ENCODE measurements at regions not wholly inside any gene's neighbourhood (a gene's known extent, or its start where the extent isn't known, plus 50 kb on each side); places are given as distances from the start of the nearest gene placed in this dataset.
"Not testable (repeated sequence)": the region's sequence is repeated elsewhere in the genome, so short reads cannot be mapped to it uniquely, and the experiment has no call there.

DNA sequence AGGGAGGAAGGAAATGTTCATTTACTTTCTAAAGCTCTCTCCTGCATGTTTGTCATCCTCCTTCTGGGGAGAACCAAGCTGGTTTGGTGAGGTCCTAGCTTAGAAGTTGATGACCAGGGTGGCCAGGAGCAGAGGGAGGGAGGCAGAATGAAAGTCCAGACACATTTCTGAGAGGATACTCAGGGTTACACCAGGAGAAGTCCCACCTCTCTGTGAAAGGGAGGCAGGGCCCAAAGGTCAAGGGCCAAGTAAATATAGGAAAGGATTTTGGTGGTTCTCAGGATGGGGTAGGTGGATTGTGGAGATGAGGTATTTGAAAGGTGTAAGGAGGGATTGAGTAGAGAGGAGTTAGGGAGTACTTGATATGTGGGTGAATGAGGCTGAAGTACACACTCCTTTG, 58.0 kb upstream of the FBXO11 start:
- no peak for DNase-seq (ENCODE audit: low read depth, low spot score)

DNA sequence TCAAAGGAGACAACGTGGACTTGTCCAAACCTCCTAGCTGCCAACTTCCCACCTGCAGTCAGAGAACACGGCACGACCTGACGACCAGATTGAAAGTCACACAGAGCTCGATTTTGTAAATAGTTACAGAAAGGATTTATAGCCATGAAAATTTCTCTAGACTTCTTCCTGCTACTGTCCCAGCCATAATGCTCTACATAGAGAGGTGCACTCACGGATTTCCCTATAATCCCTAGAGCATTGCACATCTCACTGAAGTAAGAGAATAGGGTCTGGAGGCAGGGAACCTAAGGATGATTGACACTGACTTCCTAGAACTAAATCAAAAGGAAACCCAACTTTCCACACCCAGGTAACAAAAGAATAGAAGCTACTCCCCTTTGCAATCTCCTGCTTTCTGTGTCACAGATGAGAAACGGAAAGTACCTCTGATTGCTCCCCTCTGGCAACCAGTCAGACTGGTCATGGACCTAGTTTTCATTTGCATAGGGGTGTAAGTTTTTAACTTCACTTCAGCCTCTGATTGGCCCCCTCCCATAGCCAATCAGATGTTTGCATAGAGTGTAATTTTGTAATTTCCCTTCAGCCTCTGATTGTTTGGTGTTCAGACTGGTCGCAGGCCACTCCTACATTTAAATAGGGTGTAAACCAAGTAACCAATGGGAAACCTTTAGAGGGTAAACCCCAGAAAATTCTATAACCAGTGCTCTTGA, 58.6 kb upstream of the FBXO11 start:
- no peak for DNase-seq (ENCODE audit: low read depth, low spot score)

DNA sequence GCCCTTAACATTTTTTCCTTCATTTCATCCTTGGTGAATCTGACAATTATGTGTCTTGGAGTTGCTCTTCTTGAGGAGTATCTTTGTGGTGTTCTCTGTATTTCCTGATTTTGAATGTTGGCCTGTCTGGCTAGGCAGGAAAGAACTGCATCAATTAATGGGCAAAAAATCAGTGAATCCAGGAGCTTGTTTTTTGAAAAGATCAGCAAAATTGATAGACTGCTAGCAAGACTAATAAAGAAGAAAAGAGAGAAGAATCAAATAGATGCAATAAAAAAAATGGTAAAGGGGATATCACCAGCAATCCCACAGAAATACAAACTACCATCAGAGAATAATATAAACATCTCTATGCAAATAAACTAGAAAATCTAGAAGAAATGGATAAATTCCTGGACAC, 70.4 kb upstream of the FBXO11 start:
- not testable (repeated sequence) for DNase-seq (ENCODE audit: low read depth, low spot score)

DNA sequence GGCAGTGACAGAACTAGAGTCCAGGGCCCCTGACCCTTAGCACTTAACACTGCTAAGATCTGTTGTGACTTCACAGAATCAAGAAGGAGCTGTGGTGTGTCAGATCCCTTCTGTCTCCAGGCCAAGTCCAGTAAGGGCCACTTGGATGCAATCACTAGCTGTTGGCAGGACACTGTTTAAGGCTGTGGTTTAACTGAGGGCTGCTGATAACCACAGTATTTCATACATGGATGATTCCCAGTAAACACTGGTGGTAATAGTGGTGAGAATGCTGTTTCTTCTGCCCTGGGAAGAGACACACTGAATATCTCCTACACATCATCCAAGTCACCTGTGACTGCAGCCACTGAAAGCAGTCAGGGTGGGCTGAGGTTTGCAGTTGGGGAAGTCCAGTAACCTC, 77.7 kb upstream of the FBXO11 start:
- DNase-seq (ENCODE audit: low read depth, low spot score): peak; percentile 83

DNA sequence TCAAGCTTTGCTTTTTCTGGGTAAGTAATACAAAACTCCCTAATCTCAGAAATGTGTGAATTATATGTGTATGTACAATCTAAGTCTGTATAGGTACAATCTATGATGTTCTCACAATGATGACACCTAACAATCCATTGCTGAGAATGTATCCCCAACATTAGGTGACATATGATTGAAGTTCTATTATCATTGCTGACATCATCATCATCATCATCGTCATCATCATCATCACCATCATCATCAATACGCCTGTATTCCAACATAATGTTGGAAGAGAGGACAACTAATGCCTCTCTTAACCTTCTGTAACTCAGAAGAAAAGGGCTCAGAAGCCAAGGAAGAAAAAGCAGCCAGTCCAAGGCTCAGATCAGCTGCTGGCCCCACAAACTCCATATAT, 84.2 kb upstream of the FBXO11 start:
- DNase-seq (ENCODE audit: low read depth, low spot score): no peak

DNA sequence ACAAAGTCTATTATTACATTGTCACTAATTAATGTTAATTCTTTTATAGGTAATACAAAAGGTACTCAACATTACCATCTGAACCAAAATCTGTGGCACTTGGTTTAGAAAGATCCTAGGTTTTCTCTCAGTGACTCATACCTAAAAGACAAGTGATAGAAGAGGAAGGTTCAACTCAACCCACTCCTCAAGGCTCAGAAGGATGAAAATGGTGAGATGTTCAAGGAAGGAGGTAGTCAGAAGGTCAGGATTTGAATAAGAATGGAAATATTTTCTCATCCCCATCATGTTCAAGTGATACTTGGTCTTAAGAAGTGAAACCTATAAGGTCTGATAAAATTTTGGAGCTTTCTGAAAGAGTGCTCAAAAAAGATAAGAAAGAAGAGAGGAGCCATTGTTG, 86.4 kb upstream of the FBXO11 start:
- no peak for DNase-seq (ENCODE audit: low read depth, low spot score)

DNA sequence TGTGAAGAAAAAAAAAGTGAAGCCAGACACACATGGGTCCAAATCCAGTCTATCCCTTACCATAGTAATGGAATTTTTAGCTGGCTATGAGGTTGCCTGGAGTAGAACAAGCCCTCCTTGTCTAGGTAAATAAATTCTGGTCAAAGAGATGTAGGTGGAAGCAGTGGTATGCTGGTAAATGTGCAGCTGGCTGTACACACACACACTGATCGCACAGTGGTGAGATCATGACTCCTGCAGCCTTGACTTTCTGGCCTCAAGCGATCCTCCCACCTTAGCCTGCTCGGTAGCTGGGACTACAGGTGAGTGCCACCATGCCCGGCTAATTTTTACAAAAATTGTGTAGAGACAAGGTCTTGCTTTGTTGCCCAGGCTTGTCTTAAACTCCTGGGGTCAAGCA, 90.5 kb upstream of the FBXO11 start:
- DNase-seq (ENCODE audit: low read depth, low spot score): no peak

DNA sequence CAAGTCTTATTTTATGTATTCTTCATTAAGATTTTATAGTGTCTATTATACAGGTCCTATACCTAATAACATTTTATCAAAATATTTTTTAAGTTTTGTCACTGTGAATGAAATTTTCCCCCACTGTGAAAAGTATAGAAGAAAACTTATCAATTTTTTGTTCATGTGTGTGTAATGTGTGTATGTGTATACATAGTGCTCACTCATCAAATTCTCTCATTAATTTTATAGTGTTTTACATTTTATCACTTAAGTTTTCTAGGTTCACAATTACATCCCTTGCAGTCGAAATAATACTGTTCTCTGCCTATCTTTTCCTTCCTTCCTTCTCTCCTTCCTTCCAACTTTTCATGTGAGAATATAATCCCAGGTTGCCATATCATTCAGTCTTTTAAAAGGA, 93.2 kb upstream of the FBXO11 start:
- DNase-seq (ENCODE audit: low read depth, low spot score): no peak

DNA sequence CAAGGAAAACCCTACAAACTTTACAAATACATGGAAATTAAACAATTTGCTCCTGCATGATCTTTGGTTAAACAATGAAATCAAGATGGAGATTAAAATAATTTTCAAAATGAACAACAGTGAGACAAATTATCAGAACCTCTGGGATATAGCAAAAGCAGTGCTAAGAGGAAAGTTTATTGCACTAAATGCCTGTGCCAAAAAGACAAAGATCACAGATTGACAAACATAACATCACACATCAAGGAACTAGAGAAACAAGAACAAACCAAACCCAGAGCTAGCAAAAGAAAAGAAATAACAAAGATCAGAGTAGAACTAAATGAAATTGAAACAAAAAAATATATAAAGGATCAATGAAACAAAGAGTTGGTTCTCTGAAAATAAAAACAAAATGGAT, 95.2 kb upstream of the FBXO11 start:
- DNase-seq (ENCODE audit: low read depth, low spot score): no peak

DNA sequence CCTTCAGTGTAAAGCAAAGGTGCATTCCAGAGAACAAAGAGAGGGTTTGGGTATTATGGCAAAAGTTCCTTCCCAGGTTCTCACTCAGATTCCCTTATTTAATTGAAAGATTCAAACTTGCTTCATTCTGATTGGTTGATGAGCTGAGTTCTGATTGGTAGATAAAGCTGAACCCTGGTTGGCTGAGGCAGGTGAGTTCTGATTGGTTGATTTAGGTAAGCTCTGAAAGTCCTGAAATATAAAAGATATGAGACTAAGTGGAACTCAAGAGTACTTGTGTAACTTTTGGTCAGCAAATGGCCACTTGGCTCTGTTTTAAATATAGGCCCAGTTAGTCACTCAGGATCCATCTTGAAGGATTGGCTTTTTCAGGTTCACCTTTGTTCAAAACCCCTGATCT, 99.8 kb upstream of the FBXO11 start:
- no peak for DNase-seq (ENCODE audit: low read depth, low spot score)

DNA sequence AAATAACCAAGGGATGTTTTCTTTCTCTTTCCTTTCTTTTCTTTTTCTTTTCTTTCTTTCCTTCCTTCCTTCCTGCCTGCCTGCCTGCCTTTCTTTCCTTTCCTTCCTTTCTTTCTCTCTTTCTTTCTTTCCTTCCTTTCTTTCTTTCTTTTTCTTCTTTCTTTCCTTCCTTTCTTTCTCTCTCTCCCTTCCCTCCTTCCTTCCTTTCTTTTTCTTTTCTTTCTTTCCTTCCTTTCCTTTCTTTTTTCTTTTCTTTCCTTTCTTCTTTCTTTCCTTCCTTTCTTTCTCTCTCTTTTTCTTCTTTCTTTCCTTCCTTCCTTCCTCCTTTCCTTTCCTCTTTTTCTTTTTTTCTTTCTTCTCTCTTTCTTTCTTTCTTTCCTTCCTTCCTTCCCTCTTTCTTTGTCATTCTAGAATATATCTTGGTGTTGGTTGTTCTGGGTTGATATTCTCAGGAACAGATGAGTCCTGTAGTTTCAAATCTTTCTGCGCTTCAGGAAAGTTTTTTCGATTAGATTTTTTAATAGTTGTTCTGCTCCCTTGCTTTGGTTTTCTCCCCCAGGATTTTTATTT, 101.5 kb upstream of the FBXO11 start:
- no peak for DNase-seq (ENCODE audit: low read depth, low spot score)

DNA sequence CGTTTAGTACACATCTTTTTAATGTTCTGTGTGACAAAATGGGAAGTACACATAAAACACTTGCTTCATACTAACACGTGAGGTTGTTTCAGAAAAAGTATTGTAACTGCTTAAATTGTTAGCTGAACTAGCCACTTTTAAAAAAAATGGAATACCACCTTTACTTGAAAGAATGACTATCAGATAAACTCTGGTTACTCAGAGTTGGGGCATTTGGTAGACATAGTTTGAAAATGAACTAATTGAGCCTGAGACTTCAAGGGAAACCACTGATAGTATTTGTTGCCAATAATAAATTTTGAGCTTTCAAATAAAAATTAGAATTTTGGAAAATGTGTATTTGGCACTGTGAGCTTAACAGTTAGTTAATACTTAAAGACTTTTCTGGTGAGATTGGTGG, 103.0 kb upstream of the FBXO11 start:
- DNase-seq (ENCODE audit: low read depth, low spot score): no peak

DNA sequence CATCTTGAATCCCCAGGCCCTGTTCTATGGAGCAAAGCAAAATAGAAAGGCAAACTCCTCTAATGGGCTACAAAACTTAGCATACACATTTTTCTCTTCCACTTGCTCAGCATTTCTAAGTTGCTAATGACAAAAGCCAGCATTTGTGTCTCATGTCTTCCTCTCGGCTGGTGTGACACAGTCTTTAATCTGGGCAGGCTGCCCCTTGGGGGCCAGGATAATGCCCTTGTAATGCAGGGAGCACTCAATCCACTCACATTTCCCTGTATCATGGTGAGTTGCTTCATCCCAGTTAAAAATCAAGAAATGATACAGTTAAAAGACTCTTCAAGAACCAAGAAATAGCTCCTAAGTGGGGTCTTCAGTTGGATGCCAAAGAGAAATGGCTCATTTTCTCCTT, 109.1 kb upstream of the FBXO11 start:
- DNase-seq (ENCODE audit: low read depth, low spot score): no peak

DNA sequence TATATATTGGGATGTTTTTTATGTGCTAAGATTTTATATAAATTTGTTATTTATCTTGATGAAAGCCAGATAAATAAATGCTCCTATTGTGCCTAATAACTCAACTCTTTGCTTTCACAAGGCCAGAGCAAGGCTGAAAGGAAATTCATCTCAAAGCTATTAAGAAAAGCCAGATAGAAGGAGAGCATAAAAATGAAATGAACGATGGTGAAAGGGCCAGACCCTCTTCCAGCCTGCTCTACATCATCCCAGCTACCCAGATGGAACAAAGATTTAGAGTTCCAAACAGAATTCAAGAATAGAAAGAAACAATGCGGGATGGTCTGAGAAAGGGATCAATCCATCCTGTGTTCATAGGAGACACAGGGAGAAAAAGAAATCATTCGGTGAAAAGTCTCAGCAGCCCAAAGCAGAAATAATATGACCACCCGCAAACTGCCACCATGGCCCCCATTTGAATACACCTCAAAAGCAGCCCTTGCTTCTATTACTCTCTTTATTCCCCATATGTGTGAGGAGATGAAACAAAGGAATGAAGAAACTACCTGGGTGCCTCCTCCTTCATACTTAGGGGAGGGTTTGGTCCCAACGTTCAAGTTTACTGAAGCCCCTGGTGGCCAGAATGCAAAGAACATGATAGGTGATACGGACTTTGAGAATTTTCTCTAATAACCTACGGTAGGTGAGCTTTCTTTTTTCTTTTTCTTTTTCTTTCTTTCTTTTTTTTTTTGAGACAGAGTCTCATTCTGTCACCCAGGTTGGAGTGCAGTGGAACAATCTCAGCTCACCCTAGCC, 110.1 kb upstream of the FBXO11 start:
- no peak for DNase-seq (ENCODE audit: low read depth, low spot score)

DNA sequence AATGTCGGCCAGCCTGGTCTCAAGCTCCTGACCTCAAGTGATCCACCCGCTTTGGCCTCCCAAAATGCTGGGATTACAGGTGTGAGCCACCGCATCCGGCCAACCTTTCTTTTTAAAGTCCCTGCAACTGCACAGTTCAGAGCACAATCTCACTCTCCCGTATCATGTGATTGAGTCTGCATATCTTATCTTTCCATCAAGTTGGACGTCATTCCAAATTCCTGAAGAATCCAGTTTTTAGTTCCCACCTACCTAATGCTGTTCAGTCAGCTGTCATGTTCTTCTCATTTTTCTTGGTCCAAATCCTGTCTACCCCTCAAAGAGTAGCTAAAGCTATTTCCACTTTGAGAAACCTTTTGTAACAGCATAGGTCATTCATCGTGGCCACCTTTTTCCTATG, 110.8 kb upstream of the FBXO11 start:
- DNase-seq (ENCODE audit: low read depth, low spot score): no peak

DNA sequence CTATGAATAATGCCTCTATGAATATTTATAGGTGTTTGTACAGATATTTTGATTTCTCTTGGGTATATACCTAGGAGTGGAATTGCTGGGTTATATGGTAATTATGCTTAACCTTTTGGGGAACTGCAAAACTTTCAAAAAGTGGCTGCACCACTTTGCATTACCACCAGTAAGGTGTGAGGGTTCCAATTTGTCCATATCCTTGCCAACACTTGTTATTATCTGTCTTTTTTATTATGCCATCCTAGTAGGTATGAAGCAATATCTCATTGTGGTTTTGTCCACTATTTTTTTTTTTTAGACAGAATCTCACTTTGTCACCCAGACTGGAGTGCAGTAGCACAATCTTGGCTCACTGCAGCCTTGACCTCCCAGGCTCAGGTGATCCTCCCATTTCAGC, 112.2 kb upstream of the FBXO11 start:
- no peak for DNase-seq (ENCODE audit: low read depth, low spot score)

DNA sequence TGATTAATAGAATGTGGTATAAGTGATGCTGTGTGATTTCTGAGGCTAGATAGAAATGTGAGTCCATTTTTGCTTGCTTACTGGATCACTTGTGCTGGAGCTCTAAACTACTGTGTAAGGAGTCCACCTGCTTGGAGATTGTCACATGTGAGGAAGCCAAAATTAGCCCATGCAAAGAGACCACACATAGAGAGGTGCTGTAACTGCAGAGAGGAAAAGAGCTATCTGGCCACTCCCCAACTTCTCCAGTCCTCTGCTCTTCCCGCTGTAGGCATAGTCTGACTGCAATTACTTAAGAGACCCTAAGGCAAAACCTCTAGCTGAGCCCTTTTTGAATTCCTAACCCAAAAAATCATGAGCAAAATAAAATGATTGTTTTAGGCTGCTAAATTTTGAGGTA, 120.6 kb upstream of the FBXO11 start:
- no peak for DNase-seq (ENCODE audit: low read depth, low spot score)

DNA sequence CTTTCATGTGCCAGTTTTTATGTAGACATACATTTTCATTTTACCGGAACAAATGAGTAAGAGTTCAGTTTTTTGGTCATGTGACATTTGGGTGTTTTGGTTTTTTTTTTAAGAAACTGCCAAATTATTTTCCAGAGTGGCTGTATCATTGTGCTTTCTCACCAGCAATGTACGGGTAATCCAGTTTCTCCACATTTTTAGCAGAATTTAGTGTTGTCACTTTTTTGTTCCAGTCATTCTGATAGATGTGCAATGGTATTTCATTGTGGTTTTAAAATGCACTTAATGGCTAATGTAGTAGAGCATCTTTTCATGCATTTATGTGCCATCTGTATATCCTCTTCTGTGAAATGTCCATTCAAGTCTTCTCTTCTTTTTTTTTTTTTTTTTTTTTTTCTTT, 126.5 kb upstream of the FBXO11 start:
- no peak for DNase-seq (ENCODE audit: low read depth, low spot score)

DNA sequence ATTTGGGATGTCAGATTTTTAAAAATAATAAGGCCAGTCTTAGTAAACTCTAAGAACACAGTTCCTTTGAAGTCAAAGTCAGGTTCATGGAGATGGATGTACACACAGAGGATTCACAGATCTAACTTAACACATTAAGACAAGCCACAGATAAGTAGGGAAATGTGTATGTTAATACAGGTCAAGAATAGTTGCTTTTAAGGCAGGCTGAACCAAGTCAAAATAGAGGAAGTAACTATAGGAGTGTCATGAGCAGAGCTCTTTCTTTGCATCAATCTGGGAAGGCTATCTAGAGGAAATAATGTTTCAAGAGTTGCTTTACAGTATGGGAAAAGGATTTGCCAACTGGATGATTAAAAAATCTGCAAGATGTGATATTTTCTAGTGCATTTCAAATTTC, 128.0 kb upstream of the FBXO11 start:
- no peak for DNase-seq (ENCODE audit: low read depth, low spot score)

DNA sequence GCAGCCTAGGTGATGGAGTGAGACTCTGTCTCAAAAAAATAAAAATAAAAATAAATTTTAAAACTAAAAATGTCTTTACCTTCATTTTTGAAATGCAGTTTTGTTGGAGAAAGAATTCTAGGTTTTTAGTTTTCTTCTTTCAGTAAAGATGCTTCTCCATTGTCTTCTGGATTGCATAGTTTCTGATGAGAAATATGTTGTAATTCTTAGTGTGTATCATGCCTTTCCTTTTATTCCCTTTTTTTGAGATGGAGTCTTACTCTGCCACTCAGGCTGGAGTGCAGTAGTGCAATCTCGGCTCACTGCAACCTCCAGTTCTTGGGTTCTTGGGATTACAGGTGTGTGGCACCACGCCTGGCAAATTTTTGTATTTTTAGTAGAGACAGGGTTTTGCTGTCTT, 130.0 kb upstream of the FBXO11 start:
- DNase-seq (ENCODE audit: low read depth, low spot score): no peak

DNA sequence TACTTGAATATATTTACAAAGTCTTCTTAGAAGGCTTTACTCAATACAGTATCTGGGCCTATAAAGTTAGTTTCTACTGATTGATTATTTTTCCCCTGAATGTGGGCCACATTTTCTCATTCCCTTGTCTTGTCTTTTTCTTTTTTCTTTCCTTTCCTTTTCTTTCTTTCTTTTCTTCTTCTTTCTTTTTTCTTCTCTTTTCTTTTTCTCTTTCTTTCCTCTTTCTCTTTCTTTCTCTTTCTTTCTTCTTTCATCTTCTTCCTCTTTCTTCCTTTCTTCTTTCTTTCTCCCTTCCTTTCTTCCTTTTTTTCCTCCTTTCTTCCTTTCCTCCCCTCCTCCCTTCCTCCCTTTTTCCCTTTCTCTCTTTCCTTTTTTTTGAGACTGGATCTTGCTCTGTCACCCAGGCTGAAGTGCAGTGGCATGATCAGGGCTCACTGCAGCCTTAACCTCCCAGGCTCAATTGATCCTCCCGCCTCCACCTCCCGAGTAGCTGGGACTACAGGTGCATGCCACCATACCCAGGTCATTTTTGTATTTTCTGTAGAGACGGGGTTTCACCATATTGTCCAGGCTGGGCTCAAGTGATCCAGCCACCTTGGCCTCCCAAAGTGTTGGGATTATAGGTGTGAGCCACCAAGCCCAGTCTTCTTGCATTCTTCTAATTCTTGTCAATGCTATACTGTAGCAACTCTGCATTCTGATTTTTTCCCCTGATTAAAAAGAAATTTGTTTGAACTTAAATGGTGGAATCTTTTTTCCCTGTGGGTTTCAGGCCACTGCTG, 133.1 kb upstream of the FBXO11 start:
- no peak for DNase-seq (ENCODE audit: low read depth, low spot score)

DNA sequence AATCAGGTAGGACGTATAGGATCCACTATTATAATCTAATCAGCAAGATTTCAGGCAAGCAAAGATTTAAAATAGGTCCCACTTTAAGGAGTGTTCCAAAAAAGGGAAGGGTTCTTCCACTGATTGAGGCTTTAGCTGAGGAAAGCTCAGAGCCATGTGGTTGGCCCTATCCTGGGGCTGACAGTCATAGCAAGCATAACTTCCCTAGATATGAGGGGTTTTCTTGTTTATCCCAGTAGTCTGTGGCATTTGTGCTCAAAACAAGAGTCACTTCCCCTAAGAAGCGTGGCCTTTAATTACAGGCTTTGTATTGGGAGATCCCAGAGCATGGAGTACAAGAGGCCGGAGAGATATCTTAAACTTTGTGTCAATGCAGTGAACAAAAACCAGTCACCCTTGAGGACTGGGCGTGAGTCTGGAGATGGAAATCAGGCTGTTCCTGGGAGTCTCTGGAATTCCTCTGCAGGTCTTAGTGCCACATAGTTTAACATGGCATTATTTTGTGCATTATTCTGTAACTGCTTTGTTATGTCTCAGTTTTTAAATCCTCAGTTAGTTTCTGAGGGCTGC, 136.9 kb upstream of the FBXO11 start:
- no peak for DNase-seq (ENCODE audit: low read depth, low spot score)
